Testis (tissue), 2 donors: ENCODE measurements at regions not wholly inside any gene's neighbourhood (a gene's known extent, or its start where the extent isn't known, plus 50 kb on each side); places are given as distances from the start of the nearest gene placed in this dataset.

Experiments used
- POLR2A ChIP-seq: fragments of 450-650 bp; IDR thresholded peaks from one replicate; pipeline ENCODE4 v1.6.1; 2017; ENCODE audit warnings: antibody characterized with exemption, mild to moderate bottlenecking, moderate library complexity
- TF ChIP-seq, protein P1 (sequence below), 3 experiments: fragments of 450-650 bp in 2 of 3; fragments of 200-600 bp in 1 of 3; sonication (generic) in 1 of 3; IDR thresholded peaks; one replicate each; pipeline ENCODE4 v1.5.1; 2016 to 2019; ENCODE audit warnings: antibody characterized with exemption in 3 of 3, mild to moderate bottlenecking in 2 of 3, moderate library complexity in 1 of 3

GRCh38 chr22:49583341-49583740 is 244.3 kb downstream of the BRD1 start:
- TF ChIP-seq, protein P1, sequence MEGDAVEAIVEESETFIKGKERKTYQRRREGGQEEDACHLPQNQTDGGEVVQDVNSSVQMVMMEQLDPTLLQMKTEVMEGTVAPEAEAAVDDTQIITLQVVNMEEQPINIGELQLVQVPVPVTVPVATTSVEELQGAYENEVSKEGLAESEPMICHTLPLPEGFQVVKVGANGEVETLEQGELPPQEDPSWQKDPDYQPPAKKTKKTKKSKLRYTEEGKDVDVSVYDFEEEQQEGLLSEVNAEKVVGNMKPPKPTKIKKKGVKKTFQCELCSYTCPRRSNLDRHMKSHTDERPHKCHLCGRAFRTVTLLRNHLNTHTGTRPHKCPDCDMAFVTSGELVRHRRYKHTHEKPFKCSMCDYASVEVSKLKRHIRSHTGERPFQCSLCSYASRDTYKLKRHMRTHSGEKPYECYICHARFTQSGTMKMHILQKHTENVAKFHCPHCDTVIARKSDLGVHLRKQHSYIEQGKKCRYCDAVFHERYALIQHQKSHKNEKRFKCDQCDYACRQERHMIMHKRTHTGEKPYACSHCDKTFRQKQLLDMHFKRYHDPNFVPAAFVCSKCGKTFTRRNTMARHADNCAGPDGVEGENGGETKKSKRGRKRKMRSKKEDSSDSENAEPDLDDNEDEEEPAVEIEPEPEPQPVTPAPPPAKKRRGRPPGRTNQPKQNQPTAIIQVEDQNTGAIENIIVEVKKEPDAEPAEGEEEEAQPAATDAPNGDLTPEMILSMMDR (IDR thresholded peaks at IDR 0.05) = no peak
- no peak for TF ChIP-seq POLR2A
